ENCODE measurements at regions not wholly inside any gene's neighbourhood (a gene's known extent, or its start where the extent isn't known, plus 50 kb on each side); places are given as distances from the start of the nearest gene placed in this dataset.

GRCh38 chr13:22693691-22694090, 487.1 kb upstream of the SGCG start:
- FAIRE-seq (peak; percentile 5), ATAC-seq (no peak), DNase-seq (no peak)
- intact Hi-C loops (cut with DNase I) = no loop called here
- Histone ChIP-seq H3K36me3 (no peaks in the 10 kb centered on the region), H3K9me3 (peaks cover 0 to 7% (median 0%) of the 10 kb centered on the region in 4 donors), H3K27ac (no peak overlapping the region), H3K4me1 (no peaks in the 10 kb centered on the region), H3K27me3 (no peaks in the 10 kb centered on the region), H3K4me3 (no peak overlapping the region)
- no peak for TF ChIP-seq CTCF (IDR thresholded peaks at IDR 0.05)

- Histone ChIP-seq H3K27ac (no peak overlapping the region), H3K36me3 (no peaks in the 10 kb centered on the region), H3K4me3 (no peak overlapping the region), H3K27me3 (no peaks in the 10 kb centered on the region), H3K4me1 (no peaks in the 10 kb centered on the region), H3K9me3 (peaks cover 0 to 7% (median 0%) of the 10 kb centered on the region in 4 donors)
- FAIRE-seq (no peak), ATAC-seq (no peak), DNase-seq (no peak)
- 52 to 69% methylated on average over 41 of the region's 41 CpGs for WGBS, 2 donors
- intact Hi-C loops (cut with DNase I) = no loop called here
- no peak for TF ChIP-seq CTCF (IDR thresholded peaks at IDR 0.05)
Measured at GRCh38 chr13:22696433-22696832, 484.3 kb upstream of the SGCG start.

GRCh38 chr13:22698467-22698866, 482.3 kb upstream of the SGCG start:
- intact Hi-C loops (cut with DNase I) = no loop called here
- Histone ChIP-seq H3K27me3 (no peaks in the 10 kb centered on the region), H3K9me3 (peaks cover 0 to 3% (median 0%) of the 10 kb centered on the region in 4 donors), H3K4me1 (no peaks in the 10 kb centered on the region), H3K4me3 (no peak overlapping the region), H3K27ac (no peak overlapping the region), H3K36me3 (no peaks in the 10 kb centered on the region)
- ATAC-seq (no peak), FAIRE-seq (no peak), DNase-seq (no peak)
- TF ChIP-seq CTCF (IDR thresholded peaks at IDR 0.05) = no peak
- WGBS, 2 donors = 48 to 51% methylated on average over 2 of the region's 2 CpGs

- no peaks in the 10 kb centered on the region for H3K27me3 ChIP-seq
- no peak for FAIRE-seq
- H3K9me3 ChIP-seq = no peaks in the 10 kb centered on the region
- H3K4me3 ChIP-seq = no peak overlapping the region
- intact Hi-C loops (cut with DNase I) = no loop called here
- H3K27ac ChIP-seq = no peak overlapping the region
- 66 to 78% methylated on average over 6 of the region's 6 CpGs for WGBS, 2 donors
- TF ChIP-seq CTCF (IDR thresholded peaks at IDR 0.05) = no peak
- no peaks in the 10 kb centered on the region for H3K4me1 ChIP-seq
- no peak for DNase-seq
- H3K36me3 ChIP-seq = no peaks in the 10 kb centered on the region
- no peak for ATAC-seq
Measured at GRCh38 chr13:22700246-22700887, 480.4 kb upstream of the SGCG start.

- intact Hi-C loops (cut with DNase I) = no loop called here
- no peaks in the 10 kb centered on the region for H3K9me3 ChIP-seq
- no peak overlapping the region for H3K4me3 ChIP-seq
- ATAC-seq (no peak), DNase-seq (no peak), FAIRE-seq (no peak)
- H3K4me1 ChIP-seq = no peaks in the 10 kb centered on the region
- no peak for TF ChIP-seq CTCF (IDR thresholded peaks at IDR 0.05)
- H3K27ac ChIP-seq = no peak overlapping the region
- H3K27me3 ChIP-seq = no peaks in the 10 kb centered on the region
- H3K36me3 ChIP-seq = no peaks in the 10 kb centered on the region
- WGBS, 2 donors = 29 to 41% methylated on average over 9 of the region's 9 CpGs
Measured at GRCh38 chr13:22703601-22704209, 477.1 kb upstream of the SGCG start.
